SK-N-SH (cell line): ENCODE measurements at regions not wholly inside any gene's neighbourhood (a gene's known extent, or its start where the extent isn't known, plus 50 kb on each side); places are given as distances from the start of the nearest gene placed in this dataset.

Experiments used
- EZH2phosphoT487 ChIP-seq: fragments of 200-600 bp; sonication (generic); IDR thresholded peaks from 2 replicates; pipeline ENCODE4 v1.6.1; 2017; ENCODE audit warnings: low read depth, mixed run types, mild to moderate bottlenecking, antibody characterized with exemption, moderate library complexity, borderline replicate concordance
- JUND ChIP-seq: IDR thresholded peaks from 2 replicates; pipeline ENCODE4 v1.4.0; 2012
- MXI1 ChIP-seq: IDR thresholded peaks from 2 replicates; pipeline ENCODE4 v1.6.1; 2012; ENCODE audit warnings: mild to moderate bottlenecking, low read depth, low read length, improper control_type of control experiment
- NRF1 ChIP-seq: IDR thresholded peaks from 2 replicates; pipeline ENCODE4 v1.6.1; 2012; ENCODE audit warnings: low read depth, mild to moderate bottlenecking, low read length
- POLR2AphosphoS5 ChIP-seq: IDR thresholded peaks from 2 replicates; pipeline ENCODE4 v1.6.1; 2012; ENCODE audit warnings: low read depth, low read length
- RAD21 ChIP-seq: IDR thresholded peaks from 2 replicates; pipeline ENCODE4 v1.6.1; 2012; ENCODE audit warnings: mild to moderate bottlenecking, low read length
- RCOR1 ChIP-seq: fragments of 150-350 bp; IDR thresholded peaks from 2 replicates; pipeline ENCODE4 v1.6.1; 2017; ENCODE audit warnings: antibody characterized with exemption, low read length
- SIN3A ChIP-seq: IDR thresholded peaks from 2 replicates; pipeline ENCODE4 v1.6.1; 2012; ENCODE audit warnings: low read depth, mild to moderate bottlenecking, low read length, moderate library complexity, borderline replicate concordance
- TCF12 ChIP-seq: IDR thresholded peaks from 2 replicates; pipeline ENCODE4 v1.4.0; 2012
- TEAD4 ChIP-seq: IDR thresholded peaks from 2 replicates; pipeline ENCODE4 v1.4.0; 2012; ENCODE audit warnings: mild to moderate bottlenecking, borderline replicate concordance; ENCODE audit not compliant: insufficient read depth
- YY1 ChIP-seq: IDR thresholded peaks from 2 replicates; pipeline ENCODE4 v1.4.0; 2012; ENCODE audit warnings: low read depth, mild to moderate bottlenecking
- TF ChIP-seq, protein P1 (sequence below): fragments of 200-600 bp; sonication (generic); IDR thresholded peaks from 2 replicates; pipeline ENCODE4 v1.6.1; 2017; ENCODE audit warnings: antibody characterized with exemption, mild to moderate bottlenecking, moderate library complexity
- TF ChIP-seq, protein P2 (sequence below): IDR thresholded peaks from 2 replicates; pipeline ENCODE4 v1.4.0; 2012; ENCODE audit warnings: low read depth

DNA sequence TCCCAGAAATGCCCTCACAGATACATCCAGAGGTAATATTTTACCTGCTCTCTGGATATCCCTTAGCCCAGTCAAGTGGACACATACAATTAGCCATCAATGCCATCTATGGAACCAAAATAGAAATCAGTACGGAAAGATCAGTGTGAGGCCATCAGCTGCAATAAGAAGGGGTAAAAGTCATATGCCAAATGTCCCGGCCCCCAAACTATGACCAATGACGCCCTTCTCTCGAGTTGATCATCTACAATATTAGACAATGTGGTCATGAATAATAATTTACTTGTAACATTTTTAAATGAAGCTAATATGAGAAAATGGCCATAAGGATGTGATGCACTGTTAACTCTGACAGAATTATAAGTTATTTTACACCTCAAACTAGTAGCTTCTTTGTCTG is 588.9 kb downstream of the POM121L12 start:
- TF ChIP-seq POLR2AphosphoS5 (no peak), TCF12 (no peak), JUND (no peak), EZH2phosphoT487 (no peak), SIN3A (no peak), RCOR1 (no peak), YY1 (no peak), TEAD4 (no peak), MXI1 (no peak), NRF1 (no peak), RAD21 (no peak)
- TF ChIP-seq, protein P1, sequence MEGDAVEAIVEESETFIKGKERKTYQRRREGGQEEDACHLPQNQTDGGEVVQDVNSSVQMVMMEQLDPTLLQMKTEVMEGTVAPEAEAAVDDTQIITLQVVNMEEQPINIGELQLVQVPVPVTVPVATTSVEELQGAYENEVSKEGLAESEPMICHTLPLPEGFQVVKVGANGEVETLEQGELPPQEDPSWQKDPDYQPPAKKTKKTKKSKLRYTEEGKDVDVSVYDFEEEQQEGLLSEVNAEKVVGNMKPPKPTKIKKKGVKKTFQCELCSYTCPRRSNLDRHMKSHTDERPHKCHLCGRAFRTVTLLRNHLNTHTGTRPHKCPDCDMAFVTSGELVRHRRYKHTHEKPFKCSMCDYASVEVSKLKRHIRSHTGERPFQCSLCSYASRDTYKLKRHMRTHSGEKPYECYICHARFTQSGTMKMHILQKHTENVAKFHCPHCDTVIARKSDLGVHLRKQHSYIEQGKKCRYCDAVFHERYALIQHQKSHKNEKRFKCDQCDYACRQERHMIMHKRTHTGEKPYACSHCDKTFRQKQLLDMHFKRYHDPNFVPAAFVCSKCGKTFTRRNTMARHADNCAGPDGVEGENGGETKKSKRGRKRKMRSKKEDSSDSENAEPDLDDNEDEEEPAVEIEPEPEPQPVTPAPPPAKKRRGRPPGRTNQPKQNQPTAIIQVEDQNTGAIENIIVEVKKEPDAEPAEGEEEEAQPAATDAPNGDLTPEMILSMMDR = no peak
- TF ChIP-seq, protein P2, sequence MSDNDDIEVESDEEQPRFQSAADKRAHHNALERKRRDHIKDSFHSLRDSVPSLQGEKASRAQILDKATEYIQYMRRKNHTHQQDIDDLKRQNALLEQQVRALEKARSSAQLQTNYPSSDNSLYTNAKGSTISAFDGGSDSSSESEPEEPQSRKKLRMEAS = no peak
